ENCODE measurements at regions not wholly inside any gene's neighbourhood (a gene's known extent, or its start where the extent isn't known, plus 50 kb on each side); places are given as distances from the start of the nearest gene placed in this dataset.

DNA sequence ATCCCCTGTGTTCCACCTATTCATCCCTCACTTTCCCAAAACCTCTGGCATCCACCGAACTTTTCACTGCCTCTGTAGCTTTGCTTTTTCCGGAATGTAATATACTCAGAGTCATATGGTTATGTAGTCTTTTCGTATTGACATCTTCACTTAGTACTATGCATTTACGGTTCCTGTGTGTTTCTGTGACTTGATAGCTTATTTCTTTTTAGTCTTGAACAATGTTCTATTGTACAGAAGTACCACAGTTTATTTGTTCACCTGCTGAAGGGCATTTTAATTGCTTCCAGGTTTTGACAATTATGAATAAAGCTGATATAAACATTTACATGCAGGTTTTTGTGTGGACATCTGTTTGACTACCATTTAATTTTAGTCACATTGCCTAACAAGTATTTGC is 154.7 kb upstream of the DOK6 start (continued):
- TF ChIP-seq, protein P1, sequence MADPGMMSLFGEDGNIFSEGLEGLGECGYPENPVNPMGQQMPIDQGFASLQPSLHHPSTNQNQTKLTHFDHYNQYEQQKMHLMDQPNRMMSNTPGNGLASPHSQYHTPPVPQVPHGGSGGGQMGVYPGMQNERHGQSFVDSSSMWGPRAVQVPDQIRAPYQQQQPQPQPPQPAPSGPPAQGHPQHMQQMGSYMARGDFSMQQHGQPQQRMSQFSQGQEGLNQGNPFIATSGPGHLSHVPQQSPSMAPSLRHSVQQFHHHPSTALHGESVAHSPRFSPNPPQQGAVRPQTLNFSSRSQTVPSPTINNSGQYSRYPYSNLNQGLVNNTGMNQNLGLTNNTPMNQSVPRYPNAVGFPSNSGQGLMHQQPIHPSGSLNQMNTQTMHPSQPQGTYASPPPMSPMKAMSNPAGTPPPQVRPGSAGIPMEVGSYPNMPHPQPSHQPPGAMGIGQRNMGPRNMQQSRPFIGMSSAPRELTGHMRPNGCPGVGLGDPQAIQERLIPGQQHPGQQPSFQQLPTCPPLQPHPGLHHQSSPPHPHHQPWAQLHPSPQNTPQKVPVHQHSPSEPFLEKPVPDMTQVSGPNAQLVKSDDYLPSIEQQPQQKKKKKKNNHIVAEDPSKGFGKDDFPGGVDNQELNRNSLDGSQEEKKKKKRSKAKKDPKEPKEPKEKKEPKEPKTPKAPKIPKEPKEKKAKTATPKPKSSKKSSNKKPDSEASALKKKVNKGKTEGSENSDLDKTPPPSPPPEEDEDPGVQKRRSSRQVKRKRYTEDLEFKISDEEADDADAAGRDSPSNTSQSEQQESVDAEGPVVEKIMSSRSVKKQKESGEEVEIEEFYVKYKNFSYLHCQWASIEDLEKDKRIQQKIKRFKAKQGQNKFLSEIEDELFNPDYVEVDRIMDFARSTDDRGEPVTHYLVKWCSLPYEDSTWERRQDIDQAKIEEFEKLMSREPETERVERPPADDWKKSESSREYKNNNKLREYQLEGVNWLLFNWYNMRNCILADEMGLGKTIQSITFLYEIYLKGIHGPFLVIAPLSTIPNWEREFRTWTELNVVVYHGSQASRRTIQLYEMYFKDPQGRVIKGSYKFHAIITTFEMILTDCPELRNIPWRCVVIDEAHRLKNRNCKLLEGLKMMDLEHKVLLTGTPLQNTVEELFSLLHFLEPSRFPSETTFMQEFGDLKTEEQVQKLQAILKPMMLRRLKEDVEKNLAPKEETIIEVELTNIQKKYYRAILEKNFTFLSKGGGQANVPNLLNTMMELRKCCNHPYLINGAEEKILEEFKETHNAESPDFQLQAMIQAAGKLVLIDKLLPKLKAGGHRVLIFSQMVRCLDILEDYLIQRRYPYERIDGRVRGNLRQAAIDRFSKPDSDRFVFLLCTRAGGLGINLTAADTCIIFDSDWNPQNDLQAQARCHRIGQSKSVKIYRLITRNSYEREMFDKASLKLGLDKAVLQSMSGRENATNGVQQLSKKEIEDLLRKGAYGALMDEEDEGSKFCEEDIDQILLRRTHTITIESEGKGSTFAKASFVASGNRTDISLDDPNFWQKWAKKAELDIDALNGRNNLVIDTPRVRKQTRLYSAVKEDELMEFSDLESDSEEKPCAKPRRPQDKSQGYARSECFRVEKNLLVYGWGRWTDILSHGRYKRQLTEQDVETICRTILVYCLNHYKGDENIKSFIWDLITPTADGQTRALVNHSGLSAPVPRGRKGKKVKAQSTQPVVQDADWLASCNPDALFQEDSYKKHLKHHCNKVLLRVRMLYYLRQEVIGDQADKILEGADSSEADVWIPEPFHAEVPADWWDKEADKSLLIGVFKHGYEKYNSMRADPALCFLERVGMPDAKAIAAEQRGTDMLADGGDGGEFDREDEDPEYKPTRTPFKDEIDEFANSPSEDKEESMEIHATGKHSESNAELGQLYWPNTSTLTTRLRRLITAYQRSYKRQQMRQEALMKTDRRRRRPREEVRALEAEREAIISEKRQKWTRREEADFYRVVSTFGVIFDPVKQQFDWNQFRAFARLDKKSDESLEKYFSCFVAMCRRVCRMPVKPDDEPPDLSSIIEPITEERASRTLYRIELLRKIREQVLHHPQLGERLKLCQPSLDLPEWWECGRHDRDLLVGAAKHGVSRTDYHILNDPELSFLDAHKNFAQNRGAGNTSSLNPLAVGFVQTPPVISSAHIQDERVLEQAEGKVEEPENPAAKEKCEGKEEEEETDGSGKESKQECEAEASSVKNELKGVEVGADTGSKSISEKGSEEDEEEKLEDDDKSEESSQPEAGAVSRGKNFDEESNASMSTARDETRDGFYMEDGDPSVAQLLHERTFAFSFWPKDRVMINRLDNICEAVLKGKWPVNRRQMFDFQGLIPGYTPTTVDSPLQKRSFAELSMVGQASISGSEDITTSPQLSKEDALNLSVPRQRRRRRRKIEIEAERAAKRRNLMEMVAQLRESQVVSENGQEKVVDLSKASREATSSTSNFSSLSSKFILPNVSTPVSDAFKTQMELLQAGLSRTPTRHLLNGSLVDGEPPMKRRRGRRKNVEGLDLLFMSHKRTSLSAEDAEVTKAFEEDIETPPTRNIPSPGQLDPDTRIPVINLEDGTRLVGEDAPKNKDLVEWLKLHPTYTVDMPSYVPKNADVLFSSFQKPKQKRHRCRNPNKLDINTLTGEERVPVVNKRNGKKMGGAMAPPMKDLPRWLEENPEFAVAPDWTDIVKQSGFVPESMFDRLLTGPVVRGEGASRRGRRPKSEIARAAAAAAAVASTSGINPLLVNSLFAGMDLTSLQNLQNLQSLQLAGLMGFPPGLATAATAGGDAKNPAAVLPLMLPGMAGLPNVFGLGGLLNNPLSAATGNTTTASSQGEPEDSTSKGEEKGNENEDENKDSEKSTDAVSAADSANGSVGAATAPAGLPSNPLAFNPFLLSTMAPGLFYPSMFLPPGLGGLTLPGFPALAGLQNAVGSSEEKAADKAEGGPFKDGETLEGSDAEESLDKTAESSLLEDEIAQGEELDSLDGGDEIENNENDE (IDR thresholded peaks at IDR 0.05; ENCODE audit: insufficient replicate concordance, low read length): no peak
- TF ChIP-seq, protein P2, sequence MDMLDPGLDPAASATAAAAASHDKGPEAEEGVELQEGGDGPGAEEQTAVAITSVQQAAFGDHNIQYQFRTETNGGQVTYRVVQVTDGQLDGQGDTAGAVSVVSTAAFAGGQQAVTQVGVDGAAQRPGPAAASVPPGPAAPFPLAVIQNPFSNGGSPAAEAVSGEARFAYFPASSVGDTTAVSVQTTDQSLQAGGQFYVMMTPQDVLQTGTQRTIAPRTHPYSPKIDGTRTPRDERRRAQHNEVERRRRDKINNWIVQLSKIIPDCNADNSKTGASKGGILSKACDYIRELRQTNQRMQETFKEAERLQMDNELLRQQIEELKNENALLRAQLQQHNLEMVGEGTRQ (IDR thresholded peaks at IDR 0.05; ENCODE audit: low read length): no peak
- TF ChIP-seq HDAC2 (IDR thresholded peaks at IDR 0.05; ENCODE audit: borderline replicate concordance in 1 of 2, low read depth in 2 of 2, low read length in 2 of 2) (no peak), PHF8 (conservative IDR thresholded peaks at IDR 0.05; ENCODE audit: low read depth, low read length) (no peak), KDM1A (IDR thresholded peaks at IDR 0.05; ENCODE audit: borderline replicate concordance, low read length) (no peak)

All from H1 (cell line).